ENCODE measurements at regions not wholly inside any gene's neighbourhood (a gene's known extent, or its start where the extent isn't known, plus 50 kb on each side); places are given as distances from the start of the nearest gene placed in this dataset.

- Mint-ChIP-seq H3K27me3 (no peaks in the 10 kb centered on the region), H3K27ac (ENCODE audit: low read depth) (no peak overlapping the region), H3K9me3 (no peaks in the 10 kb centered on the region), H3K36me3 (ENCODE audit: insufficient read depth) (no peaks in the 10 kb centered on the region), H3K4me1 (no peaks in the 10 kb centered on the region), H3K4me3 (no peak overlapping the region)
- DNase-seq (ENCODE audit: low spot score in 2 of 2) (no peak), ATAC-seq (replicated peaks; ENCODE audit: extremely low read depth, poor library complexity, severe bottlenecking) (no peak)
Observed at GRCh38 chr4:38233727-38234480, 273.7 kb downstream of the PTTG2 start.

GRCh38 chr4:38235354-38235753 lies 275.2 kb downstream of the PTTG2 start:
- ATAC-seq (replicated peaks; ENCODE audit: extremely low read depth, poor library complexity, severe bottlenecking): no peak
- DNase-seq (ENCODE audit: low spot score in 2 of 2): no peak
- no peaks in the 10 kb centered on the region for H3K4me1 Mint-ChIP-seq
- H3K27me3 Mint-ChIP-seq: no peaks in the 10 kb centered on the region
- no peak overlapping the region for H3K27ac Mint-ChIP-seq (ENCODE audit: low read depth)
- no peak overlapping the region for H3K4me3 Mint-ChIP-seq
- no peaks in the 10 kb centered on the region for H3K36me3 Mint-ChIP-seq (ENCODE audit: insufficient read depth)
- no peaks in the 10 kb centered on the region for H3K9me3 Mint-ChIP-seq

DNA sequence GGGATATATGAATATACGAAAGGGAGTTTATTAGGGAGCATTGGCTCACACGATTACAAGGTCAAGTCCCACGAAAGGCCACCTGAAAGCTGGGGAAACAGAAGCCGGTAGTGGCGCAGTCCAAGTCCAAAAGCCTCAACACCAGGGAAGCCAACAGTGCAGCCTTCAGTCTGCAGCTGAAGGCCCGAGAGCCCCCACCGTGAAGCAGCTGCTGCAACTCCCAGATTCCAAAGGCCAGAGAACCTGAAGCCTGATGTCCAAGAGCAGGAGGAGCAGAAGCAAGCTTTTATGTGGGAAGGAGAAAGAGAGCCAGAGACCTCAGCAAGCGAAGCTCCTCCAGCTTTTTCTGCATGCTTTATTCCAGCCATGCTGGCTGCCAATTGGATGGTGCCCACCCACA lies 275.8 kb downstream of the PTTG2 start:
- ATAC-seq (replicated peaks; ENCODE audit: extremely low read depth, poor library complexity, severe bottlenecking): no peak
- H3K4me1 Mint-ChIP-seq: no peaks in the 10 kb centered on the region
- H3K27me3 Mint-ChIP-seq: no peaks in the 10 kb centered on the region
- no peaks in the 10 kb centered on the region for H3K36me3 Mint-ChIP-seq (ENCODE audit: insufficient read depth)
- no peak overlapping the region for H3K4me3 Mint-ChIP-seq
- H3K9me3 Mint-ChIP-seq: no peaks in the 10 kb centered on the region
- no peak for DNase-seq (ENCODE audit: low spot score in 2 of 2)
- no peak overlapping the region for H3K27ac Mint-ChIP-seq (ENCODE audit: low read depth)

DNA sequence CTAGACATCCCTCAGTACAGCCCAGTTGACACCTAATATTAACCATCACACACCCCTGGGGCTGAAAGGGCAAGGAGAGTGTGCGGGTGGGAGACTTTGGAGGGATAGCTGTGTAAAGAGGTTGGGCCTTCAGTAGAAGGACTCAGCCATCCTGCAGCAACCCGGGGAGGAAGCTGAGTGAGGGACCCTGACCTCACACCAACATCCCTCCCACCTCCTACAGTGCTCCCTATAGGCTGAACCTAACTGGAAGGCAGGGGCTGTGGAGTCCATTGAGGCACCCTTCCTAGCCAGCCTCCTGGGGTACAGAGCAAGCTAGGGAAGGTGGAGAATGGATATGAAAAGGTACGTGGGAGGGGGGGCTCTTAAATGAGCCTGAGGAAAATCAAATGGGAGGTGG lies 276.3 kb downstream of the PTTG2 start:
- no peaks in the 10 kb centered on the region for H3K9me3 Mint-ChIP-seq
- DNase-seq (ENCODE audit: low spot score in 2 of 2): no peak
- no peaks in the 10 kb centered on the region for H3K36me3 Mint-ChIP-seq (ENCODE audit: insufficient read depth)
- no peaks in the 10 kb centered on the region for H3K4me1 Mint-ChIP-seq
- no peak overlapping the region for H3K27ac Mint-ChIP-seq (ENCODE audit: low read depth)
- H3K27me3 Mint-ChIP-seq: no peaks in the 10 kb centered on the region
- ATAC-seq (replicated peaks; ENCODE audit: extremely low read depth, poor library complexity, severe bottlenecking): no peak
- H3K4me3 Mint-ChIP-seq: no peak overlapping the region

GRCh38 chr4:38237139-38237538 lies 276.9 kb downstream of the PTTG2 start:
- Mint-ChIP-seq H3K9me3 (no peaks in the 10 kb centered on the region), H3K36me3 (ENCODE audit: insufficient read depth) (no peaks in the 10 kb centered on the region), H3K27me3 (no peaks in the 10 kb centered on the region), H3K4me3 (no peak overlapping the region), H3K4me1 (no peaks in the 10 kb centered on the region), H3K27ac (ENCODE audit: low read depth) (no peak overlapping the region)
- ATAC-seq (replicated peaks; ENCODE audit: extremely low read depth, poor library complexity, severe bottlenecking) (no peak), DNase-seq (ENCODE audit: low spot score in 2 of 2) (no peak)

DNA sequence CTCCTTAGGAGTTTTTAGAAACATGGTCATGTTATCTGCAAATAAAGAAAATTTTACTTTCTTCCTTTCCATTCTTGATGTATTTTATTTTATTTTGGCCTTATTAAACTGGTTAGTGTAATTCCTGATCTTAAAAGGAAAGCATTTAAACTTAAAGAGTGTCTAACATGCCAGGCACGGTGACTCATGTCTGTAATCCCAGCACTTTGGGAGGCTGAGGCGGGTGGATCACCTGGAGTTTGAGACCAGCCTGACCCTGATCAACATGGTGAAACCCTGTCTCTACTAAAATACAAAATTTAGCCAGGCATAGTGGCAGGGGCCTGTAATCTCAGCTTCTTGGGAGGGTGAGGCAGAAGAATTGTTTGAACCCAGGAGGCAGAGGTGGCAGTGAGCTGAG lies 281.3 kb downstream of the PTTG2 start:
- Mint-ChIP-seq H3K27ac (ENCODE audit: low read depth) (no peak overlapping the region), H3K4me1 (no peaks in the 10 kb centered on the region), H3K36me3 (ENCODE audit: insufficient read depth) (peaks cover 2% of the 10 kb centered on the region), H3K9me3 (no peaks in the 10 kb centered on the region), H3K4me3 (no peak overlapping the region), H3K27me3 (no peaks in the 10 kb centered on the region)
- no peak for DNase-seq (ENCODE audit: low spot score in 2 of 2)
- ATAC-seq (replicated peaks; ENCODE audit: extremely low read depth, poor library complexity, severe bottlenecking): no peak

DNA sequence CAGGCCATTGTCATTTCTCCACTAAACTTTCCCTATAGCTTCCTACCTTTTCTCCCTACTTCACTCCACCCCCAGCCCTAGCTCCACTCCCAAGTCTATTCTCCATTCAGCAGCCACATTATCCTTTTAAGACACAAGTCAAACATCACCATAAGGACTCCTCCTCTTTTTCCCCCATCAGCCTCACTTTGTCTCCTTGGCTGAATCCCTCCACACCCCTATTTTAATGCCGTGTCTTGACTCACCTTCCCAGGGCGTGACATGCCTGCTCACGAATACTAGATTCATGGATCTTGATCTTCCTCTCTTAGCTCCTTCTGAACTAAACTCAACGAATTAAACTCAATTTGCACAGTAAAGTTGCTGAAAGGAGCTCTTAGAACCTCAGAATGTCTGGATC lies 281.9 kb downstream of the PTTG2 start:
- no peak overlapping the region for H3K27ac Mint-ChIP-seq (ENCODE audit: low read depth)
- no peak overlapping the region for H3K4me3 Mint-ChIP-seq
- DNase-seq (ENCODE audit: low spot score in 2 of 2) (no peak), ATAC-seq (replicated peaks; ENCODE audit: extremely low read depth, poor library complexity, severe bottlenecking) (no peak)
- peaks cover 2% of the 10 kb centered on the region for H3K36me3 Mint-ChIP-seq (ENCODE audit: insufficient read depth)
- H3K27me3 Mint-ChIP-seq: no peaks in the 10 kb centered on the region
- H3K9me3 Mint-ChIP-seq: no peaks in the 10 kb centered on the region
- H3K4me1 Mint-ChIP-seq: no peaks in the 10 kb centered on the region

GRCh38 chr4:38242822-38243387 lies 282.7 kb downstream of the PTTG2 start:
- ATAC-seq (replicated peaks; ENCODE audit: extremely low read depth, poor library complexity, severe bottlenecking): no peak
- Mint-ChIP-seq H3K9me3 (no peaks in the 10 kb centered on the region), H3K27ac (ENCODE audit: low read depth) (no peak overlapping the region), H3K27me3 (no peaks in the 10 kb centered on the region), H3K36me3 (ENCODE audit: insufficient read depth) (peaks cover 2% of the 10 kb centered on the region), H3K4me3 (no peak overlapping the region), H3K4me1 (no peaks in the 10 kb centered on the region)
- DNase-seq (ENCODE audit: low spot score in 2 of 2): no peak

DNA sequence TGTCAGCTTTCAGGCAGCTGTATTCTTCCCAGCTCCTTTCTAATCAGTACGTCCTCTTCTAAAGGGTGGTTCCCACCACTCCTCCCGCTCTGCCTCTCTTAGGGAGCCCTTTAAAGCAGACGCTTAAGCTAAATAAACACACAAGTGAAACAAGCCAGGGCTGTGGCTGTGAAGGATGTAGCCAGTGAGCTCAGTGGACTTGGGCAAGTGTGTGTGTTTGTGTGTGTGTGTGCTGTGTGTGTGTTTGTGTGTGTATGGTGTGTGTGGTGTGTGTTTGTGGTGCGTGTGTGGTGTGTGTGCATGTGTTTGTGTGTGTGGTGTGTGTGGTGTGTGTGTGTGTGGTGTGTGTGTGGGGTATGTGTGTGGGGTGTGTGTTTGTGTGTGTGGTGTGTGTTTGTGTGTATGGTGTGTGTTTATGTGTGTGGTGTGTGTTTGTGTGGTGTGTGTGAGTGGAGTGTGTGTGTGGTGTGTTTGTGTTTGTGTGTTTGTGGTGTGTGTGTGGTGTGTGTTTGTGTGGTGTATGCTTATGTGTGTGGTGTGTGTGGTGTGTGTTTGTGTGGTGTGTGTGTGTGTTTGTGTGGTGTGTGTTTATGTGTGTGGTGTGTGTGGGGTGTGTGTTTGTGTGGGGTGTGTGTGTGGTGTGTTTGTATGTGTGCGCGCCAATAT lies 283.3 kb downstream of the PTTG2 start:
- no peak overlapping the region for H3K4me3 Mint-ChIP-seq
- peak overlapping the region; percentile 1 for H3K27ac Mint-ChIP-seq (ENCODE audit: low read depth)
- no peaks in the 10 kb centered on the region for H3K4me1 Mint-ChIP-seq
- peaks cover 2% of the 10 kb centered on the region for H3K36me3 Mint-ChIP-seq (ENCODE audit: insufficient read depth)
- ATAC-seq (replicated peaks; ENCODE audit: extremely low read depth, poor library complexity, severe bottlenecking): no peak
- no peaks in the 10 kb centered on the region for H3K27me3 Mint-ChIP-seq
- DNase-seq (ENCODE audit: low spot score in 2 of 2): no peak
- no peaks in the 10 kb centered on the region for H3K9me3 Mint-ChIP-seq

DNA sequence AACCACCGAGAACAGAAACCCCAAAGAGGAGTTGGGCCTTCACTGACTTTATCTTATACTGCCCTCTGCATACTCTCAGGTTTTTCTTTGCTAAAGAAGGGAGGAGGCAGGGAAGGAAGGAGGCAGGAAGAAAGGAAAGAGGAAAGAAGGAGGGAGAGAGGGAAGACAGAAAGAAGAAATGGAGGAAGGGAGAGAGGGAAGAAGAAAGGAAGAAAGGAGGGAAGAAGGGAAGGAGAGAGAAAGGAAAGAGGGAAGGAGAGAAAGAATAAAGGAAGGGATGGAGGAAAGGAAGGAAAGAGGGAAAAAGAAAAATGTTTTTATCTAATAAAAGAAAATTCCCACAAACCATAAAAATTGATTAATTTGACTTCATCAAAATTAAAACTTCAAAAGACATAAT lies 294.6 kb downstream of the PTTG2 start:
- no peak for ATAC-seq (replicated peaks; ENCODE audit: extremely low read depth, poor library complexity, severe bottlenecking)
- peaks cover 13% of the 10 kb centered on the region for H3K9me3 Mint-ChIP-seq

GRCh38 chr4:38255572-38255971 lies 295.4 kb downstream of the PTTG2 start:
- Mint-ChIP-seq H3K27me3 (no peaks in the 10 kb centered on the region), H3K9me3 (peaks cover 13% of the 10 kb centered on the region), H3K36me3 (ENCODE audit: insufficient read depth) (peaks cover 2% of the 10 kb centered on the region), H3K27ac (ENCODE audit: low read depth) (no peak overlapping the region), H3K4me1 (no peaks in the 10 kb centered on the region), H3K4me3 (no peak overlapping the region)
- no peak for ATAC-seq (replicated peaks; ENCODE audit: extremely low read depth, poor library complexity, severe bottlenecking)
- no peak for DNase-seq (ENCODE audit: low spot score in 2 of 2)

More for the DNA sequence above, 294.6 kb downstream of the PTTG2 start:
- H3K36me3 Mint-ChIP-seq (ENCODE audit: insufficient read depth): no peaks in the 10 kb centered on the region
- no peak for DNase-seq (ENCODE audit: low spot score in 2 of 2)
- H3K4me1 Mint-ChIP-seq: no peaks in the 10 kb centered on the region
- H3K27ac Mint-ChIP-seq (ENCODE audit: low read depth): no peak overlapping the region
- no peaks in the 10 kb centered on the region for H3K27me3 Mint-ChIP-seq
- H3K4me3 Mint-ChIP-seq: no peak overlapping the region

DNA sequence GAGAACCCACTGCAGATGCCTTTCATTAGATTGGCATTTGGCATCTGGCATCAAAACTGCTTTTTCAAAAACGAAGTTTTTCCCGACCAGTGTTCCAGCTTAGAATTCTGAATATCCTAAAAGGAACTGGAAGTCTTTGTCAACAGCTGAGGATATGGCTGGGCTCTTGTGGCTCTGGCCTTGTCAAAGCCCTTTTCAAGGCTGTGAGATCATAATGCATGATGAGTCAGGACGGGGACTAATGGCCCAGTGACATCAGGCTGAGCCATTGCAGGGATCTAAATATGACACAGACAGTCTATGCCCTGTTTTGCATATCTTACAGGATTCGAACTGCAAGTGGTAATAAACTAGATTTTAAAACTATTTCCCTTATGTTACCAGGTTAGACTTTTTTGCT lies 306.4 kb downstream of the PTTG2 start:
- DNase-seq (ENCODE audit: low spot score in 2 of 2) (no peak), ATAC-seq (replicated peaks; ENCODE audit: extremely low read depth, poor library complexity, severe bottlenecking) (no peak)
- no peaks in the 10 kb centered on the region for H3K4me1 Mint-ChIP-seq
- no peak overlapping the region for H3K27ac Mint-ChIP-seq (ENCODE audit: low read depth)
- H3K36me3 Mint-ChIP-seq (ENCODE audit: insufficient read depth): peaks cover 3% of the 10 kb centered on the region
- no peaks in the 10 kb centered on the region for H3K27me3 Mint-ChIP-seq
- no peaks in the 10 kb centered on the region for H3K9me3 Mint-ChIP-seq
- H3K4me3 Mint-ChIP-seq: no peak overlapping the region
